DND-41 (cell line): ENCODE measurements at regions not wholly inside any gene's neighbourhood (a gene's known extent, or its start where the extent isn't known, plus 50 kb on each side); places are given as distances from the start of the nearest gene placed in this dataset.

Experiments used
- ATAC-seq: fragments of 200-7000 bp; cut with Tn5 transposase; 3 replicates; pipeline ENCODE4 v1.9.1; 2021; ENCODE audit warnings: low read depth; ENCODE audit not compliant: insufficient read depth
- DNase-seq: peaks from one replicate; pipeline ENCODE4 v3.0.0-alpha.2; 2020
- H2AFZ ChIP-seq: 2 replicates; pipeline ENCODE4 v1.6.0; 2012; ENCODE audit warnings: low read depth, low read length
- H3K27ac ChIP-seq: 2 replicates; pipeline ENCODE4 v1.5.1; 2012; ENCODE audit warnings: low read length, inconsistent platforms
- H3K27me3 ChIP-seq: fragments of 200-600 bp; sonication (generic); 2 replicates; pipeline ENCODE4 v1.6.0; 2012; ENCODE audit warnings: low read length, mild to moderate bottlenecking, inconsistent platforms; ENCODE audit not compliant: insufficient read depth, poor library complexity
- H3K36me3 ChIP-seq: 2 replicates; pipeline ENCODE4 v1.5.1; 2012; ENCODE audit warnings: low read length, inconsistent platforms; ENCODE audit not compliant: insufficient read depth
- H3K4me1 ChIP-seq: 2 replicates; pipeline ENCODE4 v1.5.1; 2012; ENCODE audit warnings: mild to moderate bottlenecking, low read length; ENCODE audit not compliant: insufficient read depth
- H3K4me2 ChIP-seq: 2 replicates; pipeline ENCODE4 v1.6.0; 2012; ENCODE audit warnings: mild to moderate bottlenecking, moderate library complexity, low read length, inconsistent platforms; ENCODE audit not compliant: insufficient read depth
- H3K4me3 ChIP-seq, 2 experiments: fragments of 200-600 bp in 1 of 2; shearing (Covaris generic) in 1 of 2; 2 replicates each; pipeline ENCODE4 v1.5.1; 2012 to 2016; ENCODE audit warnings: inconsistent platforms in 2 of 2, low read length in 2 of 2, mild to moderate bottlenecking in 2 of 2, low read depth in 1 of 2, moderate library complexity in 1 of 2
- H3K79me2 ChIP-seq: 2 replicates; pipeline ENCODE4 v1.6.0; 2012; ENCODE audit warnings: low read length, inconsistent platforms; ENCODE audit not compliant: insufficient read depth
- H3K9ac ChIP-seq: 2 replicates; pipeline ENCODE4 v1.6.0; 2012; ENCODE audit warnings: low read depth, mild to moderate bottlenecking, inconsistent platforms, low read length, moderate library complexity
- H3K9me3 ChIP-seq: 2 replicates; pipeline ENCODE4 v1.5.1; 2012; ENCODE audit warnings: low read length, moderate library complexity, mild to moderate bottlenecking, inconsistent platforms; ENCODE audit not compliant: insufficient read depth, severe bottlenecking
- H4K20me1 ChIP-seq: 2 replicates; pipeline ENCODE4 v1.6.0; 2012; ENCODE audit warnings: low read length; ENCODE audit not compliant: insufficient read depth
- CTCF ChIP-seq: IDR thresholded peaks from 2 replicates; pipeline ENCODE4 v1.5.1; 2012; ENCODE audit warnings: borderline replicate concordance, low read length, moderate library complexity, mild to moderate bottlenecking; ENCODE audit not compliant: poor library complexity, severe bottlenecking; ENCODE audit errors: extremely low read depth
- EZH2 ChIP-seq: IDR thresholded peaks from 3 replicates; pipeline ENCODE4 v1.6.1; 2012; ENCODE audit warnings: borderline replicate concordance, low read depth, mild to moderate bottlenecking, moderate library complexity, low read length, inconsistent platforms; ENCODE audit not compliant: severe bottlenecking

GRCh38 chr16:54460263-54460860 lies 173.8 kb upstream of the IRX3 start:
- no peaks in the 10 kb centered on the region for H3K27me3 ChIP-seq

GRCh38 chr16:54459509-54460262 lies 173.1 kb upstream of the IRX3 start:
- Histone ChIP-seq H3K4me2 (no peak overlapping the region), H3K27me3 (no peaks in the 10 kb centered on the region), H3K4me1 (no peaks in the 10 kb centered on the region), H2AFZ (no peak overlapping the region), H3K36me3 (no peaks in the 10 kb centered on the region), H3K4me3 (no peak overlapping the region), H3K79me2 (no peaks in the 10 kb centered on the region), H3K9me3 (peaks cover 7% of the 10 kb centered on the region), H4K20me1 (no peaks in the 10 kb centered on the region), H3K9ac (no peak overlapping the region), H3K27ac (no peak overlapping the region)
- TF ChIP-seq EZH2, result no peak
- TF ChIP-seq CTCF, result no peak
- ATAC-seq (no peak), DNase-seq (no peak)

More at GRCh38 chr16:54460263-54460860, 173.8 kb upstream of the IRX3 start:
- H3K4me3 ChIP-seq, result no peak overlapping the region
- no peak overlapping the region for H3K27ac ChIP-seq
- ATAC-seq, result no peak
- no peaks in the 10 kb centered on the region for H4K20me1 ChIP-seq
- no peak for TF ChIP-seq EZH2
- no peak for TF ChIP-seq CTCF
- no peak overlapping the region for H3K4me2 ChIP-seq
- H3K4me1 ChIP-seq, result no peaks in the 10 kb centered on the region
- DNase-seq, result no peak
- H3K36me3 ChIP-seq, result no peaks in the 10 kb centered on the region
- H3K79me2 ChIP-seq, result no peaks in the 10 kb centered on the region
- no peak overlapping the region for H2AFZ ChIP-seq
- no peak overlapping the region for H3K9ac ChIP-seq
- H3K9me3 ChIP-seq, result peaks cover 12% of the 10 kb centered on the region

GRCh38 chr16:54458923-54459322 lies 172.3 kb upstream of the IRX3 start:
- H3K9ac ChIP-seq, result no peak overlapping the region
- H3K4me1 ChIP-seq, result no peaks in the 10 kb centered on the region
- DNase-seq (no peak), ATAC-seq (no peak)
- H3K27me3 ChIP-seq, result no peaks in the 10 kb centered on the region
- H2AFZ ChIP-seq, result no peak overlapping the region
- H4K20me1 ChIP-seq, result no peaks in the 10 kb centered on the region
- H3K4me2 ChIP-seq, result no peak overlapping the region
- H3K4me3 ChIP-seq, result no peak overlapping the region
- no peak for TF ChIP-seq EZH2
- no peak for TF ChIP-seq CTCF
- H3K36me3 ChIP-seq, result no peaks in the 10 kb centered on the region
- peaks cover 7% of the 10 kb centered on the region for H3K9me3 ChIP-seq
- H3K27ac ChIP-seq, result no peak overlapping the region
- H3K79me2 ChIP-seq, result no peaks in the 10 kb centered on the region
